GM19240 (cell line): ENCODE measurements at regions not wholly inside any gene's neighbourhood (a gene's known extent, or its start where the extent isn't known, plus 50 kb on each side); places are given as distances from the start of the nearest gene placed in this dataset.
"Not testable (repeated sequence)": the region's sequence is repeated elsewhere in the genome, so short reads cannot be mapped to it uniquely, and the experiment has no call there.

Experiments
- DNase-seq: peaks from one replicate; pipeline ENCODE4 v3.0.0; 2011; ENCODE audit warnings: low spot score; ENCODE audit not compliant: insufficient read length

GRCh38 chr7:155395176-155395797, 62.6 kb upstream of the EN2 start:
- DNase-seq: no peak

- no peak for DNase-seq
Observed at GRCh38 chr7:155396661-155397060, 61.3 kb upstream of the EN2 start.

GRCh38 chr7:155397758-155398714, 59.9 kb upstream of the EN2 start:
- not testable (repeated sequence) for DNase-seq

DNA sequence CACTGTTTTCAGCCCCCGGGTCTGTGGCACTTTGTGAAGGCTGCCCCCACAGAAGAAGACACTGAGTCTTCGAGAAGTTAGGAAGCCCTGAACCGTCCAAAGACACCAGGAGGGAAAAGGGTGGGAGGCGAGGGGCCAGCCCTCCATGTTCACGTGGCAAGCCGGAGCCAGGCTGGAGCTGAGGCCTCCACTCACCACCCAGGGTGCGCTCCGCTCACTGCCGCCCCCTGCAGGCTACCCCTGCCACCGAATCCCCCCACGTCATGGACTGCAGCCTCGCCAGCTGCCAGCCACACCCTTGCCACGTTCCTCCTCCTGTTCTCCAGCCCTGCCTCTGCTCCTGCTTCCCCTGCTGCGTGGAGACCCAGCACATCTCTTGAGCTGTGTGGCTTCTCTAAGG, 59.0 kb upstream of the EN2 start:
- no peak for DNase-seq

DNA sequence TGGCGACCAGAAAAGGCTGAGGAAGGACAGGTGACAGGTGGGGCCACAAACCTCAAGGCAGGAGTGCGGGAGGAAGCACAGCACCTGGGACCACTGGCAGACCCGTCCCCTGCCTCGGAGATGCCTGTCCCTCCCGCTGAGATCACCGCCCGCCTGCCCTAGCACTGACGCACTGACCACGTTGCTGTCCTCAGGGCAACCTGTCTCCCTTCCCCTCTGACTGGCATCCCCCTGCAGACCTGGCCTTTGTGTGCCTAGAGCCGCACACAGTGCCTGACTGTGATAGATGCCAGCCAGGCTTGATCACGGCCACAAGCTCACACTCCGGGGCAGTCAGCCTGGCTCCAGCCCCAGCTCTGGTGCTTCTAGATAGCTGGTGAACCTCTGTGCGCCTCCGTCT, 58.4 kb upstream of the EN2 start:
- DNase-seq: no peak

DNA sequence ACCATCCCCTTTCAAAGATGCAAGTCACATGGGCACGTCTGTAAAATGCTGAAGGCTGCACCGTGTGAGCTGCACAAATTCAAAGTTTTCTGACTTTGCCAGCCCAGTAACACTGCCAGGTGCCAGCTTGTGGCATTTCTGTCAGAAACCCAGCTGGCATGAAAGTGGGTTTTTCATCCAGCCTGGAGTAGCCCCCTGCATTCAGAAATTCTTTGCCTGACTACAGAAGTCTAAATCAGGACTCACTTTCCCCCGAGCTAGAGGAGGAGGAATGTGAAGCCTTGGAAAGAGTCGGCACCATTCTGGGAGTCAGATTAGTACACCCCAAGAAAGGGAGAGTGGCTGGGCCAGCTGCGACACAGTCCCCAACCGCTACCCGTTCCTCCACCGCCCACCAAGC, 56.7 kb upstream of the EN2 start:
- no peak for DNase-seq

- DNase-seq: no peak
Observed at GRCh38 chr7:155401884-155402283, 56.0 kb upstream of the EN2 start.

DNA sequence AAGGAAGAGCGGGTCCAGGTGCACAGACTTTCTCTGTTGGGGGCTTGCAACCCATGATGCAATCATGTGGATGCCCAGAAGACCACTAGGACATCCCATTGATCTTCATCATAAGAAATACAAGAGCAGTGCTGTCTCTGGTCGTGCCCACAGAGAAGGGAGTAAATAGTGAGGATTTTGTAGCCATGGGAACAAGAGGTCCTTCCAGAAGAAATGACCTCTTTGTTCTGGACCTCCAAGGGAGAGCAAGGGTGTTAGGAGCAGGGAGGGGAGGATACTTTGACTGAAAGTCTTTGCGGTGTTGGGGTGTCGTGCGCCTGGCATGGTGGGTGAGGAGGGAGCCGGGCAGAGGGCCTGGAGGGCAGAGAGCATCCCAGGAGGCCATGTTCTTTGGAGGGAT, 55.0 kb upstream of the EN2 start:
- DNase-seq: no peak

DNA sequence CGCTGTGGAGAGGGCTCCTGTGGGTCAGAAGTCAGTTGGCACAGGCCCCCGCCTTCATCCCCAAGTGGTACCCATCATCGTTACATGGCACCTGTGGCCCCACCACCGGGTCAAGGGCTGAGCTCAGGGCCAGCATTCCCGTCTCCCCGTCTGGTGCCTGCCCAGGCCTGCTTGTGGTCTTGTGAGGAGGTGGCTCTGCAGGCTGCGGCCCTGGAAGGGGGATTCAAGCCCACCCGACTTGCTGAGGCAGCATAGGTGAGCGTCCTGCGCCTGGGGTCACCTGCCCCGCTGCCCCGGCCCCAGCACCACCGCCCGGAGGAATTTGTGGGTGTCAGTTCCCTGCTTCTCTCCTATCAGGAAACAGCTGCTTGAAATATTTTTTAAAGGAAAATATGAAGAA, 53.0 kb upstream of the EN2 start:
- DNase-seq: no peak

GRCh38 chr7:155405399-155406318, 52.3 kb upstream of the EN2 start:
- no peak for DNase-seq

GRCh38 chr7:155407799-155408198, 50.1 kb upstream of the EN2 start:
- DNase-seq: no peak
